ENCODE measurements at regions not wholly inside any gene's neighbourhood (a gene's known extent, or its start where the extent isn't known, plus 50 kb on each side); places are given as distances from the start of the nearest gene placed in this dataset.

GRCh38 chr7:42766782-42767423, 145.0 kb downstream of the C7orf25 start:
- H3K27me3 ChIP-seq (ENCODE audit: control insufficient read depth in 2 of 2, insufficient read depth in 2 of 2, low read length in 2 of 2) = no peaks in the 10 kb centered on the region
- no peak overlapping the region for H2AFZ ChIP-seq (ENCODE audit: low read depth, low read length)
- DNase-seq (ENCODE audit: low read depth, low spot score) (no peak), FAIRE-seq (no peak)
- no peaks in the 10 kb centered on the region for H3K4me1 ChIP-seq (ENCODE audit: control insufficient read depth, extremely low read depth, insufficient read depth, low read length)
- H3K9me1 ChIP-seq (replicated peaks; ENCODE audit: control insufficient read depth, extremely low read depth, insufficient read depth, low read length) = no peaks in the 10 kb centered on the region
- no peak overlapping the region for H3K4me3 ChIP-seq (replicated peaks in 1 of 3; ENCODE audit: insufficient read depth in 1 of 3, low read depth in 1 of 3, low read length in 3 of 3)
- POLR2A ChIA-PET = no interaction called here
- dilution Hi-C loops (cut with MboI; ENCODE audit: extremely low pct_ligation_motif_present, low sequenced_read_pairs) (no loop called here), intact Hi-C loops (cut with micrococcal nuclease) (no loop called here)
- no peaks in the 10 kb centered on the region for H3K36me3 ChIP-seq (ENCODE audit: control insufficient read depth in 2 of 2, extremely low read depth in 1 of 2, insufficient read depth in 2 of 2, low read length in 2 of 2)
- CTCF ChIA-PET = no interaction called here
- H4K20me1 ChIP-seq (replicated peaks; ENCODE audit: control insufficient read depth, extremely low read depth, insufficient read depth, low read length) = no peaks in the 10 kb centered on the region
- H3K9ac ChIP-seq (replicated peaks; ENCODE audit: extremely low read depth, insufficient read depth, low read length) = no peak overlapping the region
- H3K27ac ChIP-seq (ENCODE audit: insufficient read depth, low read depth, low read length) = no peak overlapping the region
- no peaks in the 10 kb centered on the region for H3K9me3 ChIP-seq (replicated peaks; ENCODE audit: control insufficient read depth, insufficient read depth, low read length)
- BruUV-seq (replicated peaks) = no TSS peak
- no peaks in the 10 kb centered on the region for H3K79me2 ChIP-seq (ENCODE audit: control insufficient read depth, insufficient read depth, low read length)
- H3K4me2 ChIP-seq (ENCODE audit: insufficient read depth, low read length) = no peak overlapping the region
- TF ChIP-seq MAX (IDR thresholded peaks at IDR 0.05; ENCODE audit: insufficient read depth, insufficient read length) = no peak
- no peak for TF ChIP-seq FOS (IDR thresholded peaks at IDR 0.05; ENCODE audit: borderline replicate concordance, insufficient read depth, low read length)
- no peak for TF ChIP-seq POLR2A (IDR thresholded peaks at IDR 0.05; ENCODE audit: low read depth, low read length)
- TF ChIP-seq POLR2AphosphoS5 (IDR thresholded peaks at IDR 0.05; ENCODE audit: insufficient read depth, low read depth, low read length) = no peak
- TF ChIP-seq EZH2 (IDR thresholded peaks at IDR 0.05; ENCODE audit: borderline replicate concordance, low read depth, low read length, severe bottlenecking) = no peak
- no peak for TF ChIP-seq CTCF (IDR thresholded peaks at IDR 0.05; ENCODE audit: extremely low read depth in 1 of 2, insufficient read depth in 1 of 2, low read depth in 1 of 2, low read length in 2 of 2)
- TF ChIP-seq JUN (IDR thresholded peaks at IDR 0.05; ENCODE audit: borderline replicate concordance, insufficient read depth, insufficient read length, low read depth) = no peak
- TF ChIP-seq GATA2 (IDR thresholded peaks at IDR 0.05; ENCODE audit: insufficient read depth, insufficient read length, low read depth, low read length) = no peak
- no peak for TF ChIP-seq MYC (IDR thresholded peaks at IDR 0.05; ENCODE audit: low read depth, low read length)
